Breast epithelium (tissue), 4 donors: ENCODE measurements at regions not wholly inside any gene's neighbourhood (a gene's known extent, or its start where the extent isn't known, plus 50 kb on each side); places are given as distances from the start of the nearest gene placed in this dataset.

ENCODE experiments used
- DNase-seq, 2 donors: peaks; one replicate each; pipeline ENCODE4 v3.0.0-alpha.2; 2019; ENCODE audit warnings: low spot score in 2 of 2
- H3K27ac ChIP-seq, 2 donors: fragments of 200-600 bp; sonication (generic) in 1 of 2; one replicate each; pipeline ENCODE4 v1.5.1; 2016 to 2019; ENCODE audit warnings: mild to moderate bottlenecking in 1 of 2
- H3K27me3 ChIP-seq, 2 donors: fragments of 200-600 bp; sonication (generic) in 1 of 2; one replicate each; pipeline versions ENCODE4 v1.5.1 to v1.6.0; 2017 to 2019; ENCODE audit warnings: control low read depth in 1 of 2, mild to moderate bottlenecking in 1 of 2
- H3K36me3 ChIP-seq: fragments of 200-600 bp; one replicate; pipeline ENCODE4 v1.5.1; 2019
- H3K4me1 ChIP-seq, 2 donors: fragments of 200-600 bp; sonication (generic); one replicate each; pipeline ENCODE4 v1.5.1; 2016 to 2019; ENCODE audit warnings: control low read depth in 1 of 2
- H3K4me3 ChIP-seq, 3 donors: fragments of 200-600 bp; sonication (generic); 1 replicate in 2 of 3; 2 replicates in 1 of 3; pipeline ENCODE4 v1.5.1; 2016 to 2019; ENCODE audit warnings: mild to moderate bottlenecking in 3 of 3, moderate library complexity in 2 of 3
- H3K9me3 ChIP-seq, 2 donors: fragments of 200-600 bp; sonication (generic) in 1 of 2; one replicate each; pipeline ENCODE4 v1.5.1; 2016 to 2019; ENCODE audit warnings: control low read depth in 1 of 2
- POLR2A ChIP-seq: fragments of 450-650 bp; IDR thresholded peaks from one replicate; pipeline ENCODE4 v1.6.1; 2016; ENCODE audit warnings: antibody characterized with exemption, mild to moderate bottlenecking, moderate library complexity
- POLR2AphosphoS5 ChIP-seq, 3 donors: sonication (generic); formaldehyde crosslinking; IDR thresholded peaks; one replicate each; pipeline ENCODE4 v1.6.1; 2017; ENCODE audit warnings: antibody characterized with exemption in 3 of 3
- intact Hi-C: fragments of 100-400 bp; cut with DNase I; formaldehyde crosslinking; loops from one replicate; pipeline ENCODE4 v1.15.1; 2023; ENCODE audit warnings: low total_unique reads
- TF ChIP-seq, protein P1 (sequence below), 3 donors: fragments of 450-650 bp; IDR thresholded peaks; one replicate each; pipeline ENCODE4 v1.5.1; 2016 to 2017; ENCODE audit warnings: antibody characterized with exemption in 3 of 3, mild to moderate bottlenecking in 3 of 3, moderate library complexity in 3 of 3

DNA sequence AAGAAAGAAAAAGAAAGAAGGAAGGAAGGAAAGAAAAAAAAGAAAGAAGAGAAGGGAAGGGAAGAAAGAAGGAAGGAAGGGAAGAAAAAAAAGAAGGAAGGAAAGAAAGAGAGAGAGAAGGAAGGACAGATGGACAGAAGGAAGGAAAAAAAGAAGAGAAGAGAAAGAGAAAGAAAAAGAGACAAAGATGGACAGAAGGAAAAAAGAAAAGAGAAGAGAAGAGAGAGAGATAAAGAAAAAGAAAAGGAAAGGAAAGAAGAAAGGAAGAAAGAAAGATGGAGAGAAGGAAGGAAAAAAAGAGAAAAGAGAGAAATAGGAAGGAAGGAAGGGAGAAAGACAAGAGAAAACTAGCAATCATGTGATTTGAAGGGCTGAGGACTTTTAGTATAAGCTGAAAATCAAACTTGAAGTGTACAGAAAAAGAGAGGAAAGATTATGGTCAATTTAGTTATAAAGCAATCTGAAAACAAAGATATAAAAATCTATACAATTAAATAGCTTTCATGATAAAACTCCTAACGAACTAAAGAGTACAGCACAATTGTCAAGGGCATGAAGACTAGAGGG lies 115.3 kb downstream of the LTN1 start:
- Histone ChIP-seq H3K27me3 (no peaks in the 10 kb centered on the region), H3K9me3 (no peaks in the 10 kb centered on the region), H3K27ac (no peak overlapping the region), H3K4me1 (no peaks in the 10 kb centered on the region), H3K36me3 (no peaks in the 10 kb centered on the region), H3K4me3 (no peak overlapping the region)
- TF ChIP-seq POLR2AphosphoS5 (IDR thresholded peaks at IDR 0.05) (no peak), POLR2A (no peak)
- TF ChIP-seq, protein P1, sequence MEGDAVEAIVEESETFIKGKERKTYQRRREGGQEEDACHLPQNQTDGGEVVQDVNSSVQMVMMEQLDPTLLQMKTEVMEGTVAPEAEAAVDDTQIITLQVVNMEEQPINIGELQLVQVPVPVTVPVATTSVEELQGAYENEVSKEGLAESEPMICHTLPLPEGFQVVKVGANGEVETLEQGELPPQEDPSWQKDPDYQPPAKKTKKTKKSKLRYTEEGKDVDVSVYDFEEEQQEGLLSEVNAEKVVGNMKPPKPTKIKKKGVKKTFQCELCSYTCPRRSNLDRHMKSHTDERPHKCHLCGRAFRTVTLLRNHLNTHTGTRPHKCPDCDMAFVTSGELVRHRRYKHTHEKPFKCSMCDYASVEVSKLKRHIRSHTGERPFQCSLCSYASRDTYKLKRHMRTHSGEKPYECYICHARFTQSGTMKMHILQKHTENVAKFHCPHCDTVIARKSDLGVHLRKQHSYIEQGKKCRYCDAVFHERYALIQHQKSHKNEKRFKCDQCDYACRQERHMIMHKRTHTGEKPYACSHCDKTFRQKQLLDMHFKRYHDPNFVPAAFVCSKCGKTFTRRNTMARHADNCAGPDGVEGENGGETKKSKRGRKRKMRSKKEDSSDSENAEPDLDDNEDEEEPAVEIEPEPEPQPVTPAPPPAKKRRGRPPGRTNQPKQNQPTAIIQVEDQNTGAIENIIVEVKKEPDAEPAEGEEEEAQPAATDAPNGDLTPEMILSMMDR (IDR thresholded peaks at IDR 0.05) = no peak
- no peak for DNase-seq
- intact Hi-C loops = no loop called here

DNA sequence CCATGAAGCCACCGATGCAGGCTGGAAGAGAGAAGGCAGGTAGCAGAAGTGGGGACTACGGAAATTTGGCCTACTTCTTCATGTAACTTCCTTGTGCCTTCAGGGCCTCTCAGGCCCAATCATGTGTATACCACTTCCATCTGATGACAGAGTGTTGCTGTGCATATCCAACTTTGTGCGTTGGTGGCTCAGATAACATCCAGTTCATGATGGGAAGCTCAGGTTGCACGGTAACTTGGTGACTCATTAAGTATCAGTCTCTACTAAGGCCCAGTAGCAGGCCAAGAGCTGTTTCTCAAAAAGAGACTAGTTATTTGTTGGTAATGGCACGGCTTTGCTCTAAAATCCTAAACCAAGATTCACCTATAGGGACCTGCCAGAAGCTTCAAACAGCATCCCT lies 117.6 kb downstream of the LTN1 start:
- Histone ChIP-seq H3K36me3 (no peaks in the 10 kb centered on the region), H3K4me3 (no peak overlapping the region), H3K27me3 (no peaks in the 10 kb centered on the region), H3K9me3 (no peaks in the 10 kb centered on the region), H3K4me1 (no peaks in the 10 kb centered on the region), H3K27ac (no peak overlapping the region)
- DNase-seq = no peak
- intact Hi-C loops = no loop called here
- TF ChIP-seq POLR2AphosphoS5 (IDR thresholded peaks at IDR 0.05) (no peak), POLR2A (no peak)
- TF ChIP-seq, protein P1 (IDR thresholded peaks at IDR 0.05) = no peak

DNA sequence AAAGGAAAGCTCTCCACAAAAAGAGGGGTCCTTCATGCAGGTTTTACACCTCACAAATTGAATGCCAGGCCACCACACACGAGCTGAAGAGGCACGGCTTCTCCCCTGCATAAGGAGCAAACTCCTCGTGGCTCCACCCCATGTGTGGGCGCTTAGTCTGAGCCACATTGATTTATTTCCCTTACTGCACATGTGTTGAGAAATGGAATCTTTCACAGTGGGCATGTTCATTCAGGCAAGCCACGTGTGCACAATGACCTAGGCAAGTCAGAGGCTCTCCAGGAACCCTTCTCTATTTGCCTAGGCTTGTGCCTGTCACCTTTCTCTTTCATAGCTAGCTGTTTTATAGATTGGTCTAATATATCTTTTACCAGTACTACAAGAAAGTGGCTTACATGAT lies 120.5 kb downstream of the LTN1 start:
- intact Hi-C loops = no loop called here
- Histone ChIP-seq H3K27me3 (no peaks in the 10 kb centered on the region), H3K27ac (no peak overlapping the region), H3K9me3 (no peaks in the 10 kb centered on the region), H3K36me3 (no peaks in the 10 kb centered on the region), H3K4me1 (no peaks in the 10 kb centered on the region), H3K4me3 (no peak overlapping the region)
- TF ChIP-seq POLR2A (no peak), POLR2AphosphoS5 (IDR thresholded peaks at IDR 0.05) (no peak)
- TF ChIP-seq, protein P1 (IDR thresholded peaks at IDR 0.05) = no peak
- DNase-seq = no peak

GRCh38 chr21:28871388-28872010 lies 121.2 kb downstream of the LTN1 start:
- H3K9me3 ChIP-seq = no peaks in the 10 kb centered on the region
- intact Hi-C loops = no loop called here
- DNase-seq = no peak
- TF ChIP-seq, protein P1 (IDR thresholded peaks at IDR 0.05) = no peak
- TF ChIP-seq POLR2A (no peak), POLR2AphosphoS5 (IDR thresholded peaks at IDR 0.05) (no peak)
- no peak overlapping the region for H3K4me3 ChIP-seq
- no peaks in the 10 kb centered on the region for H3K36me3 ChIP-seq
- no peaks in the 10 kb centered on the region for H3K4me1 ChIP-seq
- H3K27ac ChIP-seq = no peak overlapping the region
- no peaks in the 10 kb centered on the region for H3K27me3 ChIP-seq

GRCh38 chr21:28867401-28867800 lies 125.3 kb downstream of the LTN1 start:
- no peaks in the 10 kb centered on the region for H3K36me3 ChIP-seq
- no peaks in the 10 kb centered on the region for H3K27me3 ChIP-seq
- DNase-seq = no peak
- TF ChIP-seq POLR2AphosphoS5 (IDR thresholded peaks at IDR 0.05) = no peak
- no peak for TF ChIP-seq POLR2A
- TF ChIP-seq, protein P1 (IDR thresholded peaks at IDR 0.05) = no peak
- H3K27ac ChIP-seq = no peak overlapping the region
- intact Hi-C loops = no loop called here
- H3K4me3 ChIP-seq = no peak overlapping the region
- no peaks in the 10 kb centered on the region for H3K4me1 ChIP-seq
- no peaks in the 10 kb centered on the region for H3K9me3 ChIP-seq
